Osteocyte (in vitro differentiated cells): ENCODE measurements at regions not wholly inside any gene's neighbourhood (a gene's known extent, or its start where the extent isn't known, plus 50 kb on each side); places are given as distances from the start of the nearest gene placed in this dataset.

Experiments
- DNase-seq: peaks from one replicate; pipeline ENCODE4 v3.0.0; 2021; ENCODE audit warnings: mixed read lengths; ENCODE audit not compliant: unreplicated experiment; ENCODE audit errors: extremely low spot score
- H3K27ac Mint-ChIP-seq: one replicate; pipeline ENCODE4 v1.8.0; 2021; ENCODE audit warnings: mild to moderate bottlenecking, mixed read lengths; ENCODE audit not compliant: unreplicated experiment
- H3K27me3 Mint-ChIP-seq: one replicate; pipeline ENCODE4 v1.8.0; 2021; ENCODE audit warnings: mixed read lengths; ENCODE audit not compliant: unreplicated experiment
- H3K36me3 Mint-ChIP-seq: one replicate; pipeline ENCODE4 v1.8.0; 2021; ENCODE audit warnings: mixed read lengths; ENCODE audit not compliant: unreplicated experiment
- H3K4me1 Mint-ChIP-seq: one replicate; pipeline ENCODE4 v1.8.0; 2021; ENCODE audit warnings: mixed read lengths; ENCODE audit not compliant: unreplicated experiment
- H3K4me3 Mint-ChIP-seq: one replicate; pipeline ENCODE4 v1.8.0; 2021; ENCODE audit warnings: mild to moderate bottlenecking, moderate library complexity, mixed read lengths; ENCODE audit not compliant: unreplicated experiment
- H3K9me3 Mint-ChIP-seq: one replicate; pipeline ENCODE4 v1.8.0; 2021; ENCODE audit warnings: mixed read lengths; ENCODE audit not compliant: unreplicated experiment
- TF ChIP-seq, protein P1 (sequence below): fragments of 200-600 bp; sonication (generic); IDR thresholded peaks from 2 replicates; pipeline ENCODE4 v1.5.0; 2021; ENCODE audit warnings: antibody characterized with exemption, mild to moderate bottlenecking, moderate library complexity

GRCh38 chr1:214220891-214221290, 60.1 kb upstream of the SMYD2 start:
- peaks cover 3% of the 10 kb centered on the region for H3K4me1 Mint-ChIP-seq
- TF ChIP-seq, protein P1, sequence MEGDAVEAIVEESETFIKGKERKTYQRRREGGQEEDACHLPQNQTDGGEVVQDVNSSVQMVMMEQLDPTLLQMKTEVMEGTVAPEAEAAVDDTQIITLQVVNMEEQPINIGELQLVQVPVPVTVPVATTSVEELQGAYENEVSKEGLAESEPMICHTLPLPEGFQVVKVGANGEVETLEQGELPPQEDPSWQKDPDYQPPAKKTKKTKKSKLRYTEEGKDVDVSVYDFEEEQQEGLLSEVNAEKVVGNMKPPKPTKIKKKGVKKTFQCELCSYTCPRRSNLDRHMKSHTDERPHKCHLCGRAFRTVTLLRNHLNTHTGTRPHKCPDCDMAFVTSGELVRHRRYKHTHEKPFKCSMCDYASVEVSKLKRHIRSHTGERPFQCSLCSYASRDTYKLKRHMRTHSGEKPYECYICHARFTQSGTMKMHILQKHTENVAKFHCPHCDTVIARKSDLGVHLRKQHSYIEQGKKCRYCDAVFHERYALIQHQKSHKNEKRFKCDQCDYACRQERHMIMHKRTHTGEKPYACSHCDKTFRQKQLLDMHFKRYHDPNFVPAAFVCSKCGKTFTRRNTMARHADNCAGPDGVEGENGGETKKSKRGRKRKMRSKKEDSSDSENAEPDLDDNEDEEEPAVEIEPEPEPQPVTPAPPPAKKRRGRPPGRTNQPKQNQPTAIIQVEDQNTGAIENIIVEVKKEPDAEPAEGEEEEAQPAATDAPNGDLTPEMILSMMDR, result no peak
- no peaks in the 10 kb centered on the region for H3K9me3 Mint-ChIP-seq
- H3K36me3 Mint-ChIP-seq, result no peaks in the 10 kb centered on the region
- no peak overlapping the region for H3K27ac Mint-ChIP-seq
- no peak for DNase-seq
- H3K4me3 Mint-ChIP-seq, result no peak overlapping the region
- H3K27me3 Mint-ChIP-seq, result peaks cover 56% of the 10 kb centered on the region

DNA sequence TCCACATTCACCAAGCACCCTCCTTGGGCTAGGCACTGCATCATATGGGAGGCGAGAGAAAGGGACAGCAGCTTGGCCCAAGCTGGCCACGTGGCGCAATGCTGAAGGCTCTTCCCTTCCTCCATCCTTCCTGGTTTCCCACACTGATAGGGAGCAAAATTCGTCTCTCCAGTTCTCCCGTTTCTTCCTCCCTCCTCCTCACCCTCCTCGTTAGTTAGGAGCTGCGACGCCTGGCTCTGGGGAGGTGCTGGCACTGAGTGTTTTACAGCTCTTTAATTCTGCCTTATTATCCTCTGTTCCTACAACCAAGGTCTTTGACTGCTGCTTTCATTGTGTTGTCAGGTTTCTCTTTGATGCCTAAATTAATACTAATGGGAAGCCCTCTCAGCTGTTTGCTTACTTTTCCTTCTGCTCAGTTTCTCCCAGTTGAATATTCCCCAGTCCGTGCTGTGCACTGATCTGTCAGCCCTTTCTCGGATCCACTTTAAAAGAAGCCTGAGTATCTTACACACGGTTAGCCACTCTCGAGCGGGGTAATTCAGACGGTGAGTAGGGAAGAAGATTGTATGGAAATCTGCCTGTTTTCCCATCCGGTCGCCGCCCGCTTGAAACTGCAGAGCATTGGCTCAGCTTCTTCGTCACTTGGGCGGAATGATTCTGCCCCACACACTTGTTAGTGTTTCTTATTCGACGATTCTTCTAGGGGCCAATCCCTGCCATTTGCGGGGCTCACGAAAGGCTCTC, 56.2 kb upstream of the SMYD2 start:
- Mint-ChIP-seq H3K36me3 (no peaks in the 10 kb centered on the region), H3K4me1 (peaks cover 3% of the 10 kb centered on the region), H3K9me3 (no peaks in the 10 kb centered on the region), H3K27ac (no peak overlapping the region), H3K4me3 (no peak overlapping the region), H3K27me3 (peaks cover 37% of the 10 kb centered on the region)
- DNase-seq, result no peak
- TF ChIP-seq, protein P1, result no peak

DNA sequence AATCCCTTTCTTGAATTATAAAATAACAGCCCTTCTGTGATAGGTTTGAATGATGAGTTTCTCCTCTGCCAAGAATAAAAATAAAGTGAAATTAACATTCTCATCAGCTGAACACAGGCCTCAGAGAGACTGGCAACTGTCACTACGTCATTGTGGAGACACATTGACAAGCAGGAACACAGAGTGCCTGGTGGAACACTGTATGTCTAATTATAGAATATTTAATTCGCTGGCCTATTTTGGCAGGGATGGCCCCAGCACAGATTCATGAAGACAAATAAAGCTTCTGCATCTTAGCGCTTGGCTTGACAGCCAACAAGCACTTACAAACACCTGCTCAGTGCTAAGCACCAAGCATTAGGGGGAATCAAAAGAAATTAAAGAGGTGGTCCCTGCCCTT, 52.0 kb upstream of the SMYD2 start:
- peaks cover 37% of the 10 kb centered on the region for H3K27me3 Mint-ChIP-seq
- H3K4me1 Mint-ChIP-seq, result peaks cover 3% of the 10 kb centered on the region
- no peak for DNase-seq
- TF ChIP-seq, protein P1, result no peak
- no peaks in the 10 kb centered on the region for H3K36me3 Mint-ChIP-seq
- no peaks in the 10 kb centered on the region for H3K9me3 Mint-ChIP-seq
- no peak overlapping the region for H3K4me3 Mint-ChIP-seq
- H3K27ac Mint-ChIP-seq, result no peak overlapping the region

DNA sequence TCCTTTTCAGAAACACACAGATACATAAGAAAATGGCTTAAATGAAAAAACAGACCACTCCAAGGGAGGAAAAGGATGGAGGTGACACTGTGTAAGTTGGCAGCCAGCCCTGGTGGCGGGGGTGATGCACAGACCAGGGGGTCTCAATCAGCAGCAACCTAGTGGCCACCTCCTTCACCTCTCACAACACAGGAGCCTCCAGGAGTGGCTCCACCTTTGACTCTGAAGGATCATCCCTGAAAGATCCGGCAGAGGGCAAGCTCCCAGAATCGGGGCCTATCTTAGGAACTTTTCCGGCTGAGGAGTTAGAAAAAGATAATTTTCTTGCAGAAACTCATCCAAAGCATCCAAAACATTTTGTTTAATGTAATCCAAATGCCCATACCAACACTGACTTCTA, 51.2 kb upstream of the SMYD2 start:
- no peak overlapping the region for H3K4me3 Mint-ChIP-seq
- H3K36me3 Mint-ChIP-seq, result no peaks in the 10 kb centered on the region
- peaks cover 2% of the 10 kb centered on the region for H3K4me1 Mint-ChIP-seq
- peaks cover 41% of the 10 kb centered on the region for H3K27me3 Mint-ChIP-seq
- H3K9me3 Mint-ChIP-seq, result no peaks in the 10 kb centered on the region
- no peak overlapping the region for H3K27ac Mint-ChIP-seq
- DNase-seq, result no peak
- TF ChIP-seq, protein P1, result no peak
